GM12878 (cell line): ENCODE measurements at regions not wholly inside any gene's neighbourhood (a gene's known extent, or its start where the extent isn't known, plus 50 kb on each side); places are given as distances from the start of the nearest gene placed in this dataset.

Experiments used
- ATAC-seq: fragments of 200-7000 bp; cut with Tn5 transposase; 3 replicates; pipeline ENCODE4 v1.9.1; 2020; ENCODE audit warnings: mild to moderate bottlenecking, moderate library complexity
- BruUV-seq: library from RNA; stranded (reverse); fragments of 400-500 nt; replicated peaks from 2 replicates; lab custom pipeline; 2021; lab: Mats Ljungman, UMichigan
- CTCF ChIA-PET: fragments of 300-600 bp; sonication (Branson Sonifier 250); formaldehyde crosslinking; extraction: SDS; loops from one replicate; lab custom pipeline; 2021; ENCODE audit warnings: inconsistent platforms; lab: Yijun Ruan, JAX
- POLR2A ChIA-PET: fragments of 350-600 bp; formaldehyde crosslinking; extraction: SDS; loops from one replicate; lab custom pipeline; 2021; ENCODE audit warnings: inconsistent platforms; lab: Charles Lee
- RAD21 ChIA-PET: fragments of 300-600 bp; sonication (Branson Sonifier 250); formaldehyde crosslinking; loops from one replicate; lab custom pipeline; 2023; ENCODE audit warnings: antibody characterized with exemption; ENCODE audit not compliant: unreplicated experiment; lab: Charles Lee
- SMC1A ChIA-PET: fragments of 300-600 bp; sonication (Branson Sonifier 250); formaldehyde crosslinking; loops from one replicate; lab custom pipeline; 2023; ENCODE audit not compliant: unreplicated experiment, uncharacterized antibody; lab: Charles Lee
- DNase-seq: peaks from one replicate; pipeline ENCODE4 v3.0.0-alpha.2; 2011; ENCODE audit warnings: low read depth, low spot score
- FAIRE-seq: peaks from 3 replicates; lab custom pipeline; 2011; peaks lifted over from hg19 to GRCh38; lab: Jason Lieb, UNC
- H2AFZ ChIP-seq: 2 replicates; pipeline ENCODE4 v1.6.0; 2011; ENCODE audit warnings: low read depth, low read length, control low read depth; ENCODE audit not compliant: control insufficient read depth
- H3K27ac ChIP-seq: 2 replicates; pipeline ENCODE4 v1.5.1; 2011; ENCODE audit warnings: control low read depth; ENCODE audit not compliant: control insufficient read depth, insufficient read depth
- H3K27me3 ChIP-seq, 2 experiments: replicated peaks in 1 of 2; 2 replicates each; pipeline versions ENCODE4 v1.6.0 to v1.6.1; 2011; ENCODE audit warnings: low read length in 1 of 2; ENCODE audit not compliant: control insufficient read depth in 2 of 2, insufficient read depth in 2 of 2
- H3K36me3 ChIP-seq, 2 experiments: 2 replicates each; pipeline ENCODE4 v1.5.1; 2011; ENCODE audit warnings: low read length in 1 of 2; ENCODE audit not compliant: control insufficient read depth in 2 of 2, insufficient read depth in 2 of 2
- H3K4me1 ChIP-seq: 2 replicates; pipeline ENCODE4 v1.6.1; 2011; ENCODE audit warnings: mild to moderate bottlenecking, low read length, moderate library complexity, mixed read lengths; ENCODE audit not compliant: control insufficient read depth, insufficient read depth
- H3K4me2 ChIP-seq: 2 replicates; pipeline ENCODE4 v1.6.0; 2011; ENCODE audit warnings: control low read depth; ENCODE audit not compliant: control insufficient read depth, insufficient read depth
- H3K4me3 ChIP-seq: fragments of 200-600 bp; sonication (generic); 2 replicates; pipeline ENCODE4 v1.5.1; 2016
- H3K79me2 ChIP-seq: 2 replicates; pipeline ENCODE4 v1.6.0; 2011; ENCODE audit warnings: low read length; ENCODE audit not compliant: control insufficient read depth, insufficient read depth
- H3K9ac ChIP-seq: 2 replicates; pipeline ENCODE4 v1.8.0; 2011; ENCODE audit warnings: low read length, control low read depth, mixed read lengths; ENCODE audit not compliant: control insufficient read depth, insufficient read depth
- H3K9me3 ChIP-seq: replicated peaks from 3 replicates; pipeline ENCODE4 v1.5.1; 2011; ENCODE audit warnings: mild to moderate bottlenecking, low read length; ENCODE audit not compliant: control insufficient read depth, insufficient read depth
- H4K20me1 ChIP-seq: 2 replicates; pipeline ENCODE4 v1.6.0; 2011; ENCODE audit not compliant: control insufficient read depth, insufficient read depth
- CHD4 ChIP-seq: fragments of 200-600 bp; sonication (generic); IDR thresholded peaks from 2 replicates; pipeline ENCODE4 v1.6.1; 2016; ENCODE audit warnings: mild to moderate bottlenecking
- CREM ChIP-seq: IDR thresholded peaks from 2 replicates; pipeline ENCODE4 v1.6.1; 2014; ENCODE audit warnings: antibody characterized with exemption, low read depth
- ETV6 ChIP-seq, 2 experiments: fragments of 450-650 bp in 1 of 2; IDR thresholded peaks in 1 of 2; conservative IDR thresholded peaks in 1 of 2; 2 replicates each; pipeline ENCODE4 v1.6.1; 2014; ENCODE audit warnings: antibody characterized with exemption in 1 of 2, borderline replicate concordance in 1 of 2, low read depth in 1 of 2, mild to moderate bottlenecking in 1 of 2, moderate library complexity in 1 of 2
- PML ChIP-seq: IDR thresholded peaks from 2 replicates; pipeline ENCODE4 v1.6.1; 2012; ENCODE audit warnings: low read length, inconsistent platforms
- RAD51 ChIP-seq: fragments of 450-650 bp; IDR thresholded peaks from 2 replicates; pipeline ENCODE4 v1.6.1; 2016; ENCODE audit warnings: moderate library complexity, mild to moderate bottlenecking, inconsistent platforms
- SUPT20H ChIP-seq: IDR thresholded peaks from 2 replicates; pipeline ENCODE4 v1.6.1; 2011; ENCODE audit warnings: low read depth, mild to moderate bottlenecking, low read length, moderate library complexity, borderline replicate concordance; ENCODE audit not compliant: control insufficient read depth
- TAF1 ChIP-seq: IDR thresholded peaks from 2 replicates; pipeline ENCODE4 v1.6.1; 2011; ENCODE audit warnings: mild to moderate bottlenecking, low read depth, low read length, borderline replicate concordance
- ZNF207 ChIP-seq: fragments of 450-650 bp; IDR thresholded peaks from 2 replicates; pipeline ENCODE4 v1.6.1; 2014; ENCODE audit warnings: antibody characterized with exemption, mild to moderate bottlenecking, borderline replicate concordance
- WGBS: methylation state at CpG from one replicate; pipeline ENCODE4 v1.1.6; 2016; ENCODE audit warnings: low lambda C conversion rate; ENCODE audit not compliant: insufficient replicate concordance, insufficient coverage; ENCODE audit errors: missing lambda C conversion rate; 5-methylcytosine and 5-hydroxymethylcytosine counted together
- in situ Hi-C: fragments of 300-500 bp; cut with MboI; formaldehyde crosslinking; loops from 9 replicates; pipeline ENCODE4 v1.14.3; 2018; ENCODE audit warnings: mixed read lengths
- intact Hi-C: fragments of 100-400 bp; cut with micrococcal nuclease; formaldehyde crosslinking; loops from one replicate; pipeline ENCODE4 v1.14.2; 2022; ENCODE audit not compliant: unreplicated experiment
- TF ChIP-seq, protein P1 (sequence below): fragments of 450-650 bp; formaldehyde crosslinking; IDR thresholded peaks from 2 replicates; pipeline ENCODE4 v1.4.0; 2022; ENCODE audit warnings: mild to moderate bottlenecking, moderate library complexity
- TF ChIP-seq, protein P2 (sequence below): fragments of 450-650 bp; IDR thresholded peaks from 2 replicates; pipeline ENCODE4 v1.6.1; 2017; ENCODE audit warnings: mild to moderate bottlenecking, moderate library complexity
- TF ChIP-seq, protein P3 (sequence below): fragments of 450-650 bp; IDR thresholded peaks from 2 replicates; pipeline ENCODE4 v1.6.1; 2017; ENCODE audit warnings: borderline replicate concordance

DNA sequence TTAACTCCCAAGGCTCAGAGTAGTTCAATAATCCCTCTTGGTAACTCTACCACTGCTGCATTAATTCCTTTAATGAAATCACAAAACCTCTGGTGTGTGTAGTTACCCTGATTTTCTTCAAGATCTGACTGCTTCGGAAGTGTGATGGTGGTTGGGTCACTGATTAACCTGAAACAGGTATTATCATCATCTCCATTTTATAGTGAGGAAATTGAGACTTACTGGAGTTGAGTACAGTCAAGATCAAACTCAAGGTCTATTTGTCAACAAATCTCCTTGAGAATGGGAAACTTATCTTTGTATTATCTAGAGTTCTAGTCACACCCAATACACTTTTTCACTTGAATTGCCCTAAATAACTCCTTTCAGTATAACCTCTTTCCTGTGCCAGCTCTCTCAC lies 233.5 kb downstream of the BTG1 start (continued):
- TF ChIP-seq, protein P1, sequence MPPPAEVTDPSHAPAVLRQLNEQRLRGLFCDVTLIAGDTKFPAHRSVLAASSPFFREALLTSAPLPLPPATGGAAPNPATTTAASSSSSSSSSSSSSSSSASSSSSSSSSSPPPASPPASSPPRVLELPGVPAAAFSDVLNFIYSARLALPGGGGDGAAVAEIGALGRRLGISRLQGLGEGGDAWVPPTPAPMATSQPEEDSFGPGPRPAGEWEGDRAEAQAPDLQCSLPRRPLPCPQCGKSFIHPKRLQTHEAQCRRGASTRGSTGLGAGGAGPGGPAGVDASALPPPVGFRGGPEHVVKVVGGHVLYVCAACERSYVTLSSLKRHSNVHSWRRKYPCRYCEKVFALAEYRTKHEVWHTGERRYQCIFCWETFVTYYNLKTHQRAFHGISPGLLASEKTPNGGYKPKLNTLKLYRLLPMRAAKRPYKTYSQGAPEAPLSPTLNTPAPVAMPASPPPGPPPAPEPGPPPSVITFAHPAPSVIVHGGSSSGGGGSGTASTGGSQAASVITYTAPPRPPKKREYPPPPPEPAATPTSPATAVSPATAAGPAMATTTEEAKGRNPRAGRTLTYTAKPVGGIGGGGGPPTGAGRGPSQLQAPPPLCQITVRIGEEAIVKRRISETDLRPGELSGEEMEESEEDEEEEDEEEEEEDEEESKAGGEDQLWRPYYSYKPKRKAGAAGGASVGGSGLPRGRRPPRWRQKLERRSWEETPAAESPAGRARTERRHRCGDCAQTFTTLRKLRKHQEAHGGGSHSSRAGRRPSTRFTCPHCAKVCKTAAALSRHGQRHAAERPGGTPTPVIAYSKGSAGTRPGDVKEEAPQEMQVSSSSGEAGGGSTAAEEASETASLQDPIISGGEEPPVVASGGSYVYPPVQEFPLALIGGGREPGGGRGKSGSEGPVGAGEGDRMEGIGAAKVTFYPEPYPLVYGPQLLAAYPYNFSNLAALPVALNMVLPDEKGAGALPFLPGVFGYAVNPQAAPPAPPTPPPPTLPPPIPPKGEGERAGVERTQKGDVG, result no peak
- TF ChIP-seq ZNF207 (no peak), ETV6 (conservative IDR thresholded peaks at IDR 0.05 in 1 of 2, IDR thresholded peaks at IDR 0.05 in 1 of 2; ENCODE audit: borderline replicate concordance in 1 of 2, low read depth in 1 of 2) (no peak)
- TF ChIP-seq, all 136 proteins: peak for 0

DNA sequence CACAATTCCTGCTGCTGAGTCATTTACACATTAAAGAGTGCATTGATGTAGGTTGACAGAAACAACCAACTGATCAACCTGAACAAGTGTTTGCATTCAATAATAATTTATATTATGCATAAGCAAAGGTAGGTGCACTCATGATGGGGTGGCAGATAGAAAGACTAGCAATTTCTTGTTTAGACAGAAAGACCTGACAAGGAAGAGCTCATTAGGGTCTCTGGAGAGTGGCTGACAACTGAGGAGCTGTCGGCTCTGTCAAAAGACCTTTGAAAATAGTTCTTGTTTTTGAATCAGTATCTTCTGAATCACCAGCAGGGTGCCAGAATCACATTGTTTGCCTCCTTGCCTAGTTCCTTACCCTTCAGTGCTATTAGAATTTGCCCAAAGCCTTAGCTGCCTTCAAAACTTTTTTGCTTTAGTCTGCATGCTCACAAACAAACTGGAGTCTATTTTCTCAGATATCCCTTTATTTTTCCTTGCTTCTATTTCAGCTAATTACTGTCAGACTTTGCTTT lies 234.7 kb downstream of the BTG1 start:
- no peaks in the 10 kb centered on the region for H3K4me1 ChIP-seq
- in situ Hi-C loops, result no loop called here
- no peak for FAIRE-seq

More for the DNA sequence above, 234.7 kb downstream of the BTG1 start:
- H3K36me3 ChIP-seq, result no peaks in the 10 kb centered on the region
- no peak overlapping the region for H3K9ac ChIP-seq
- H3K4me2 ChIP-seq, result no peak overlapping the region
- DNase-seq (no peak), ATAC-seq (no peak)
- 41% methylated on average over 1 of the region's 1 CpG for WGBS
- TF ChIP-seq CREM (no peak), RAD51 (no peak), SUPT20H (no peak), TAF1 (no peak), PML (no peak), CHD4 (no peak)
- TF ChIP-seq, protein P2, sequence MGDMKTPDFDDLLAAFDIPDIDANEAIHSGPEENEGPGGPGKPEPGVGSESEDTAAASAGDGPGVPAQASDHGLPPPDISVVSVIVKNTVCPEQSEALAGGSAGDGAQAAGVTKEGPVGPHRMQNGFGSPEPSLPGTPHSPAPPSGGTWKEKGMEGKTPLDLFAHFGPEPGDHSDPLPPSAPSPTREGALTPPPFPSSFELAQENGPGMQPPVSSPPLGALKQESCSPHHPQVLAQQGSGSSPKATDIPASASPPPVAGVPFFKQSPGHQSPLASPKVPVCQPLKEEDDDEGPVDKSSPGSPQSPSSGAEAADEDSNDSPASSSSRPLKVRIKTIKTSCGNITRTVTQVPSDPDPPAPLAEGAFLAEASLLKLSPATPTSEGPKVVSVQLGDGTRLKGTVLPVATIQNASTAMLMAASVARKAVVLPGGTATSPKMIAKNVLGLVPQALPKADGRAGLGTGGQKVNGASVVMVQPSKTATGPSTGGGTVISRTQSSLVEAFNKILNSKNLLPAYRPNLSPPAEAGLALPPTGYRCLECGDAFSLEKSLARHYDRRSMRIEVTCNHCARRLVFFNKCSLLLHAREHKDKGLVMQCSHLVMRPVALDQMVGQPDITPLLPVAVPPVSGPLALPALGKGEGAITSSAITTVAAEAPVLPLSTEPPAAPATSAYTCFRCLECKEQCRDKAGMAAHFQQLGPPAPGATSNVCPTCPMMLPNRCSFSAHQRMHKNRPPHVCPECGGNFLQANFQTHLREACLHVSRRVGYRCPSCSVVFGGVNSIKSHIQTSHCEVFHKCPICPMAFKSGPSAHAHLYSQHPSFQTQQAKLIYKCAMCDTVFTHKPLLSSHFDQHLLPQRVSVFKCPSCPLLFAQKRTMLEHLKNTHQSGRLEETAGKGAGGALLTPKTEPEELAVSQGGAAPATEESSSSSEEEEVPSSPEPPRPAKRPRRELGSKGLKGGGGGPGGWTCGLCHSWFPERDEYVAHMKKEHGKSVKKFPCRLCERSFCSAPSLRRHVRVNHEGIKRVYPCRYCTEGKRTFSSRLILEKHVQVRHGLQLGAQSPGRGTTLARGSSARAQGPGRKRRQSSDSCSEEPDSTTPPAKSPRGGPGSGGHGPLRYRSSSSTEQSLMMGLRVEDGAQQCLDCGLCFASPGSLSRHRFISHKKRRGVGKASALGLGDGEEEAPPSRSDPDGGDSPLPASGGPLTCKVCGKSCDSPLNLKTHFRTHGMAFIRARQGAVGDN, result no peak
- TF ChIP-seq, protein P3, sequence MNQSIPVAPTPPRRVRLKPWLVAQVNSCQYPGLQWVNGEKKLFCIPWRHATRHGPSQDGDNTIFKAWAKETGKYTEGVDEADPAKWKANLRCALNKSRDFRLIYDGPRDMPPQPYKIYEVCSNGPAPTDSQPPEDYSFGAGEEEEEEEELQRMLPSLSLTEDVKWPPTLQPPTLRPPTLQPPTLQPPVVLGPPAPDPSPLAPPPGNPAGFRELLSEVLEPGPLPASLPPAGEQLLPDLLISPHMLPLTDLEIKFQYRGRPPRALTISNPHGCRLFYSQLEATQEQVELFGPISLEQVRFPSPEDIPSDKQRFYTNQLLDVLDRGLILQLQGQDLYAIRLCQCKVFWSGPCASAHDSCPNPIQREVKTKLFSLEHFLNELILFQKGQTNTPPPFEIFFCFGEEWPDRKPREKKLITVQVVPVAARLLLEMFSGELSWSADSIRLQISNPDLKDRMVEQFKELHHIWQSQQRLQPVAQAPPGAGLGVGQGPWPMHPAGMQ, result no peak
- ChIA-PET CTCF (interaction anchor here (0.5 to 1.0 kb wide), 4 partner anchors 9 to 292 kb away, joined by 3 to 4 read pairs (median 3); no protein-coding TSS in a partner anchor), POLR2A (no interaction called here), RAD21 (no interaction called here), SMC1A (interaction anchor here (0.7 kb wide), 1 partner anchor 332 kb away, joined by 3 read pairs; no protein-coding TSS in a partner anchor)
- BruUV-seq, result no TSS peak
- H3K79me2 ChIP-seq, result no peaks in the 10 kb centered on the region
- no peaks in the 10 kb centered on the region for H3K27me3 ChIP-seq
- H3K4me3 ChIP-seq, result no peak overlapping the region
- H3K27ac ChIP-seq, result no peak overlapping the region
- no peak overlapping the region for H2AFZ ChIP-seq
- H3K9me3 ChIP-seq, result no peaks in the 10 kb centered on the region; the same call in 2 of the 3 replicates
- no peaks in the 10 kb centered on the region for H4K20me1 ChIP-seq
- intact Hi-C loops, result no loop called here
